ENCODE measurements at regions not wholly inside any gene's neighbourhood (a gene's known extent, or its start where the extent isn't known, plus 50 kb on each side); places are given as distances from the start of the nearest gene placed in this dataset.

DNA sequence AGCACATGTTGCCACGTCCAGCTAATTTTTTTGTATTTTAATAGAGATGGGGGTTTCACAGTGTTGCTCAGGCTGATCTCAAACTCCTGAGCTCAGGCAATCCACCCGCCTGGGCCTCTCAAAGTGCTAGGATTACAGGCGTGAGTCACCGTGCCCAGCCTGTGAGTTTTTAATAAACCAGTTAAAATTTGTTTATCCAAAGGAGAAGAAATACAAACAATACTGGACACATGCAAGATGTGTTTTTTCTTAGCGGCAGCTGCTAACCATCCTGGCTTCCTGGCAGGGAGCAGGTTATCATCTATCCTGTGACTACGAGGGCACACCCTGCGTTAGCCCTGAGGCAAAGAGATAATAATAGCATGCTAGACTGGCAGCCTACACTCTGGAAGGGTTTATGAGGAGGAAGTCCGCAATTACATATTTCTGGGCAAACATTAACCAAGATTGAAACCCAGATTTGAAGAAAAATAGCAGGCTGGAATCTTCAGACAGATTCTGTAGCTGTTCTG lies 191.4 kb downstream of the SPRY1 start:
- Histone ChIP-seq H3K36me3 (ENCODE audit: insufficient read depth in 1 of 2, low read depth in 1 of 2) (no peaks in the 10 kb centered on the region), H3K4me1 (peaks cover 13% of the 10 kb centered on the region), H3K27ac (peak overlapping the region; percentile 96), H3K9me3 (no peaks in the 10 kb centered on the region), H3K27me3 (ENCODE audit: insufficient read depth in 3 of 3, low read length in 2 of 3) (no peaks in the 10 kb centered on the region), H3K4me3 (peak overlapping the region; percentile 26)
- DNase-seq (peak; percentile 35 to 63), ATAC-seq (peak; percentile 94 to 97 (median 94))
- TF ChIP-seq, protein P1, sequence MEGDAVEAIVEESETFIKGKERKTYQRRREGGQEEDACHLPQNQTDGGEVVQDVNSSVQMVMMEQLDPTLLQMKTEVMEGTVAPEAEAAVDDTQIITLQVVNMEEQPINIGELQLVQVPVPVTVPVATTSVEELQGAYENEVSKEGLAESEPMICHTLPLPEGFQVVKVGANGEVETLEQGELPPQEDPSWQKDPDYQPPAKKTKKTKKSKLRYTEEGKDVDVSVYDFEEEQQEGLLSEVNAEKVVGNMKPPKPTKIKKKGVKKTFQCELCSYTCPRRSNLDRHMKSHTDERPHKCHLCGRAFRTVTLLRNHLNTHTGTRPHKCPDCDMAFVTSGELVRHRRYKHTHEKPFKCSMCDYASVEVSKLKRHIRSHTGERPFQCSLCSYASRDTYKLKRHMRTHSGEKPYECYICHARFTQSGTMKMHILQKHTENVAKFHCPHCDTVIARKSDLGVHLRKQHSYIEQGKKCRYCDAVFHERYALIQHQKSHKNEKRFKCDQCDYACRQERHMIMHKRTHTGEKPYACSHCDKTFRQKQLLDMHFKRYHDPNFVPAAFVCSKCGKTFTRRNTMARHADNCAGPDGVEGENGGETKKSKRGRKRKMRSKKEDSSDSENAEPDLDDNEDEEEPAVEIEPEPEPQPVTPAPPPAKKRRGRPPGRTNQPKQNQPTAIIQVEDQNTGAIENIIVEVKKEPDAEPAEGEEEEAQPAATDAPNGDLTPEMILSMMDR (IDR thresholded peaks at IDR 0.05) = no peak
- WGBS, 3 donors = 20 to 42% (median 24%) methylated on average over 8 of the region's 8 CpGs
- intact Hi-C loops (cut with DNase I) = loop anchor here in 1 of 2 donors (2.0 to 5.0 kb wide), 2 partner anchors 189 to 239 kb away; no protein-coding TSS in a partner anchor

DNA sequence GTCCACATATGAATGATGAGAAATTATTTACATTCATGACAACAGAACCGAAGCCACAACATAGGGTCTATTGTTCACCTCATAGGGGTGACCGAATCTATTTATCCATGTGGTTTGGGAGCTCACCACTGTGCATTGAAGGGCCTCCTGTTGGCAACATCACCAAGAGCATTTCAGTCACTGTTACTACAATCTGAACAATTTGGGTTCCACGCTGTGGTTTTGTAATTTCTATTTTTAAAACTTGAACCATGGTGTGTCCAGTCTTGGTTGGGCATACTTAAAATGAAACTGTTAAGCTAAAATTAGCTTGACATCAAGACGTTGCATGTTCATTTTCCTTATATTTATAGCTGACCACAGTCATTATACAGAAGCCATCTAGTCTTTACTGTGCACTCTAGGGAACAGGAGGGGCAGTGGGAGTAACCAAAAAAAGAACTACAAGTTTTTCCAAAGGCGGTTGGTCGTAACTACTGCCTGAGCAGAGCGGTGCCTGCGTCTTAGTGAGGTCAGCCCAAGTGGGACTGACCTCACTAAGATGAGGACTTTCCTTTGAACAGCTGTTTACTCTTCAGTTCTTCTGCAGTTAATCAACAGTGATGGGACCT lies 192.1 kb downstream of the SPRY1 start:
- peak overlapping the region; percentile 26 for H3K4me3 ChIP-seq
- DNase-seq (peak in 1 of 2 donors; percentile 50), ATAC-seq (peak; percentile 87 to 93 (median 91))
- TF ChIP-seq, protein P1 (IDR thresholded peaks at IDR 0.05) = no peak
- 18 to 43% (median 23%) methylated on average over 8 of the region's 8 CpGs for WGBS, 3 donors
- intact Hi-C loops (cut with DNase I) = loop anchor here in 1 of 2 donors (2.0 to 5.0 kb wide), 2 partner anchors 190 to 239 kb away; no protein-coding TSS in a partner anchor
- peak overlapping the region; percentile 96 for H3K27ac ChIP-seq
- H3K27me3 ChIP-seq (ENCODE audit: insufficient read depth in 3 of 3, low read length in 2 of 3) = no peaks in the 10 kb centered on the region
- H3K36me3 ChIP-seq (ENCODE audit: insufficient read depth in 1 of 2, low read depth in 1 of 2) = no peaks in the 10 kb centered on the region
- H3K4me1 ChIP-seq = peaks cover 13% of the 10 kb centered on the region
- no peaks in the 10 kb centered on the region for H3K9me3 ChIP-seq

DNA sequence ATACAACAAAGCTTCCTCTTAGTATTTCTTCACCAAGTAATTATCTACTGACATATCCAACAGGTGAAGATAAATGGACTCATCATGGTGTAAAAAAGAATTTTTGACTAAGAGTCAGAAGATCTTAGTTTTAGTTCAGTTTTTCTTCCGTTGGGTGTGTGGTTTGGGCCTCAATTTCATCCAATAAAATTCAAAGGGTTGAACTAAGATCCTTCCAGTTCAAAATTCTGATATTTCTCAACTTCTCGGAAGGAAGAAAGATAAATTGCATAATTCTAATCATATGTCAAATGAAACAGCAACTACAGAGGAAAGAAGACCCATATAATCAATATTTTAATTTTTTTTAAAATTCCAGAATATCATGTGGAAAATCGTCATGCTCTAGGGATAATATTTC lies 192.7 kb downstream of the SPRY1 start:
- Histone ChIP-seq H3K9me3 (no peaks in the 10 kb centered on the region), H3K4me3 (peak overlapping the region; percentile 26), H3K27me3 (ENCODE audit: insufficient read depth in 3 of 3, low read length in 2 of 3) (no peaks in the 10 kb centered on the region), H3K4me1 (peaks cover 13% of the 10 kb centered on the region), H3K36me3 (ENCODE audit: insufficient read depth in 1 of 2, low read depth in 1 of 2) (no peaks in the 10 kb centered on the region), H3K27ac (peak overlapping the region; percentile 96)
- ATAC-seq = no peak
- TF ChIP-seq, protein P1 (IDR thresholded peaks at IDR 0.05) = no peak
- intact Hi-C loops (cut with DNase I) = loop anchor here in 1 of 2 donors (2.0 to 5.0 kb wide), 2 partner anchors 190 to 238 kb away; no protein-coding TSS in a partner anchor
- 68 to 91% (median 71%) methylated on average over 3 of the region's 3 CpGs for WGBS, 3 donors
- DNase-seq = no peak

DNA sequence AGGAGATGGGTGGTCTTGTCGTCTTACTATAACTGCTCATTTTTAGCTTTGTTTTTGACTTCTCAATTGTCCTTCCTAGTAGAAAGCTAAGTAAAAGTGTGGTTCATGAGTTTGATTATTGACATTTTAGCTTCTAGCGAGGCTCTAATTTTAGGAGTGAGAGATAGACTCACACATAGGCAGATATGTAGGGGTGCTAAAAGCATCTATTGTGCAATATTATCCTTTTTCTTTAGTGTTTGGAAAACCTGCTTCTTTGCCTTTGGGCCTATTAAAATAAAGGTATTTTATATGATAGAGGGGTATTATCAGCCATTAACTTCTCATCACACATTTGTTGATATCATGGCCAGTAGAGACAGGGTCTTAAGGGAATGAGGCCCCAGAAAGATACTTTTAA lies 195.3 kb downstream of the SPRY1 start:
- H3K36me3 ChIP-seq (ENCODE audit: insufficient read depth in 1 of 2, low read depth in 1 of 2) = no peaks in the 10 kb centered on the region
- H3K4me1 ChIP-seq = peaks cover 13% of the 10 kb centered on the region
- H3K4me3 ChIP-seq = no peak overlapping the region
- H3K9me3 ChIP-seq = no peaks in the 10 kb centered on the region
- WGBS, 3 donors = 93 to 99% (median 98%) methylated on average over 2 of the region's 2 CpGs
- H3K27me3 ChIP-seq (ENCODE audit: insufficient read depth in 3 of 3, low read length in 2 of 3) = no peaks in the 10 kb centered on the region
- H3K27ac ChIP-seq = no peak overlapping the region
- TF ChIP-seq, protein P1 (IDR thresholded peaks at IDR 0.05) = no peak
- no peak for ATAC-seq
- DNase-seq = no peak
- intact Hi-C loops (cut with DNase I) = loop anchor here (5.0 to 10.0 kb wide), 2 partner anchors 53 to 55 kb away; no protein-coding TSS in a partner anchor

All from psoas muscle (tissue), 7 donors.